Mammary epithelial cell (primary cell): ENCODE measurements at regions not wholly inside any gene's neighbourhood (a gene's known extent, or its start where the extent isn't known, plus 50 kb on each side); places are given as distances from the start of the nearest gene placed in this dataset.

Experiments
- CTCF ChIP-seq, 2 donors: IDR thresholded peaks in 1 of 2; conservative IDR thresholded peaks in 1 of 2; 2 replicates each; pipeline ENCODE4 v1.5.1; 2011 to 2012; ENCODE audit warnings: inconsistent platforms in 2 of 2, low read length in 2 of 2, mild to moderate bottlenecking in 2 of 2, control low read depth in 1 of 2, low read depth in 1 of 2; ENCODE audit not compliant: insufficient read depth in 1 of 2; ENCODE audit errors: extremely low read depth in 1 of 2
- EZH2 ChIP-seq: IDR thresholded peaks from 2 replicates; pipeline ENCODE4 v1.6.1; 2012; ENCODE audit warnings: low read length, inconsistent platforms, borderline replicate concordance

DNA sequence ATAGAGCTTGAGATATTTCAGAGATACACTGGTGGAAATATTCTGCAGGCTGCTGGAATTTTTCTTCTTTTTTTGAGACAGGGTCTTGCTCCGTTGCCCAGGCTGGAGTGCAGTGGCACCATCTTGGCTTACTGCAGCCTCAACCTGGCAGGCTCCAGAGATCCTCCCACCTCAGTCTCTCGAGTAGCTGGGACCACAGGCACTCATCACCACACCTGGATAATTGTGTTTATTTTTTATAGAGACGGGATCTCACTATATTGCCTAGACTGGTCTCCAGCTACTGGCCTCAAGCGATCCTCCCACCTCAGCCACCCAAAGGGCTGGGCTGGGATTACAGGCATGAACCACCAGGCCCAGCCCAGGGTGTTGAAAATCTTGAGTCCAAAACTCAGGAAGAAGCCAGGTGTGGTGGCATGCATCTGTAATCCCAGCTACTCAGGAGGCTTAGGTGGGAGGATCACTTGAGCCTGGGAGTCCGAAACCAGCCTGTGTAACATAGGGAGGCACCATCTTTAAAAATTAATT, 55.7 kb upstream of the FOXK1 start:
- TF ChIP-seq CTCF (conservative IDR thresholded peaks at IDR 0.05 in 1 of 2, IDR thresholded peaks at IDR 0.05 in 1 of 2; ENCODE audit: extremely low read depth in 1 of 2, insufficient read depth in 1 of 2, low read depth in 1 of 2, low read length in 2 of 2), result no peak
- TF ChIP-seq EZH2, result no peak
